ENCODE measurements at regions not wholly inside any gene's neighbourhood (a gene's known extent, or its start where the extent isn't known, plus 50 kb on each side); places are given as distances from the start of the nearest gene placed in this dataset.
"Not testable (repeated sequence)": the region's sequence is repeated elsewhere in the genome, so short reads cannot be mapped to it uniquely, and the experiment has no call there.

- H3K27ac Mint-ChIP-seq = no peak overlapping the region
- H3K4me3 Mint-ChIP-seq = no peak overlapping the region
- DNase-seq (no peak), ATAC-seq (no peak)
- POLR2A ChIA-PET = no interaction called here
- no peaks in the 10 kb centered on the region for H3K27me3 Mint-ChIP-seq
- no peaks in the 10 kb centered on the region for H3K4me1 Mint-ChIP-seq
- H3K36me3 Mint-ChIP-seq = no peaks in the 10 kb centered on the region
- H3K9me3 Mint-ChIP-seq = peaks cover 0 to 14% (median 5%) of the 10 kb centered on the region in 9 donors
Observed at GRCh38 chr18:43341014-43341413, 63.7 kb upstream of the SYT4 start.

- Mint-ChIP-seq H3K27me3 (no peaks in the 10 kb centered on the region), H3K36me3 (no peaks in the 10 kb centered on the region), H3K4me3 (no peak overlapping the region), H3K4me1 (no peaks in the 10 kb centered on the region), H3K27ac (no peak overlapping the region), H3K9me3 (peaks cover 0 to 8% (median 5%) of the 10 kb centered on the region in 9 donors)
- DNase-seq (no peak), ATAC-seq (no peak)
- POLR2A ChIA-PET = no interaction called here
Observed at GRCh38 chr18:43350176-43350575, 72.9 kb upstream of the SYT4 start.

GRCh38 chr18:43364535-43364934 is 87.2 kb upstream of the SYT4 start:
- Mint-ChIP-seq H3K27me3 (no peaks in the 10 kb centered on the region), H3K27ac (no peak overlapping the region), H3K4me1 (no peaks in the 10 kb centered on the region), H3K4me3 (no peak overlapping the region), H3K36me3 (no peaks in the 10 kb centered on the region), H3K9me3 (peaks cover 0 to 16% (median 3%) of the 10 kb centered on the region in 9 donors)
- POLR2A ChIA-PET = no interaction called here
- DNase-seq (no peak), ATAC-seq (no peak)

GRCh38 chr18:43367895-43368294 is 90.6 kb upstream of the SYT4 start:
- H3K4me1 Mint-ChIP-seq = no peaks in the 10 kb centered on the region
- H3K27ac Mint-ChIP-seq = no peak overlapping the region
- no peak overlapping the region for H3K4me3 Mint-ChIP-seq
- DNase-seq (no peak), ATAC-seq (no peak)
- no peaks in the 10 kb centered on the region for H3K27me3 Mint-ChIP-seq
- POLR2A ChIA-PET = no interaction called here
- H3K36me3 Mint-ChIP-seq = no peaks in the 10 kb centered on the region
- H3K9me3 Mint-ChIP-seq = peaks cover 0 to 10% (median 0%) of the 10 kb centered on the region in 9 donors

GRCh38 chr18:43369311-43369710 is 92.0 kb upstream of the SYT4 start:
- DNase-seq, H3K4me3 Mint-ChIP-seq, ATAC-seq, POLR2A ChIA-PET, H3K27ac Mint-ChIP-seq, H3K9me3 Mint-ChIP-seq, H3K4me1 Mint-ChIP-seq, H3K36me3 Mint-ChIP-seq, H3K27me3 Mint-ChIP-seq: not testable (repeated sequence)

- Mint-ChIP-seq H3K27me3 (peaks cover 0 to 2% (median 0%) of the 10 kb centered on the region in 5 donors), H3K36me3 (no peaks in the 10 kb centered on the region), H3K4me1 (no peaks in the 10 kb centered on the region), H3K27ac (no peak overlapping the region), H3K9me3 (peaks cover 0 to 3% (median 0%) of the 10 kb centered on the region in 9 donors), H3K4me3 (no peak overlapping the region)
- POLR2A ChIA-PET = no interaction called here
- DNase-seq (no peak), ATAC-seq (no peak)
Observed at GRCh38 chr18:43372773-43373172, 95.5 kb upstream of the SYT4 start.

GRCh38 chr18:43380104-43380672 is 102.9 kb upstream of the SYT4 start:
- H3K4me3 Mint-ChIP-seq = no peak overlapping the region
- no peak for DNase-seq
- H3K36me3 Mint-ChIP-seq = no peaks in the 10 kb centered on the region
- H3K27me3 Mint-ChIP-seq = peaks cover 0 to 2% (median 0%) of the 10 kb centered on the region in 5 donors
- POLR2A ChIA-PET = no interaction called here
- H3K27ac Mint-ChIP-seq = no peak overlapping the region
- H3K9me3 Mint-ChIP-seq = peaks cover 0 to 15% (median 3%) of the 10 kb centered on the region in 9 donors
- H3K4me1 Mint-ChIP-seq = no peaks in the 10 kb centered on the region
- no peak for ATAC-seq

- POLR2A ChIA-PET = no interaction called here
- ATAC-seq = no peak
- no peaks in the 10 kb centered on the region for H3K27me3 Mint-ChIP-seq
Observed at GRCh38 chr18:43382641-43383403, 105.5 kb upstream of the SYT4 start.

GRCh38 chr18:43389163-43389562 is 111.9 kb upstream of the SYT4 start:
- no peak for ATAC-seq
- Mint-ChIP-seq H3K27me3 (no peaks in the 10 kb centered on the region), H3K4me3 (no peak overlapping the region), H3K27ac (no peak overlapping the region), H3K36me3 (no peaks in the 10 kb centered on the region), H3K4me1 (no peaks in the 10 kb centered on the region), H3K9me3 (peaks cover 0 to 6% (median 0%) of the 10 kb centered on the region in 9 donors)
- POLR2A ChIA-PET = no interaction called here
- DNase-seq = no peak

More at GRCh38 chr18:43382641-43383403, 105.5 kb upstream of the SYT4 start:
- no peak for DNase-seq
- no peak overlapping the region for H3K4me3 Mint-ChIP-seq
- peaks cover 0 to 15% (median 0%) of the 10 kb centered on the region in 9 donors for H3K9me3 Mint-ChIP-seq
- H3K36me3 Mint-ChIP-seq = no peaks in the 10 kb centered on the region
- H3K27ac Mint-ChIP-seq = no peak overlapping the region
- H3K4me1 Mint-ChIP-seq = no peaks in the 10 kb centered on the region

GRCh38 chr18:43392168-43392567 is 114.9 kb upstream of the SYT4 start:
- Mint-ChIP-seq H3K27me3 (no peaks in the 10 kb centered on the region), H3K4me1 (no peaks in the 10 kb centered on the region), H3K4me3 (no peak overlapping the region), H3K9me3 (peaks cover 0 to 5% (median 0%) of the 10 kb centered on the region in 9 donors), H3K36me3 (no peaks in the 10 kb centered on the region), H3K27ac (no peak overlapping the region)
- no peak for ATAC-seq
- DNase-seq = no peak
- POLR2A ChIA-PET = no interaction called here

- POLR2A ChIA-PET = no interaction called here
- Mint-ChIP-seq H3K9me3 (peaks cover 0 to 5% (median under 1%) of the 10 kb centered on the region in 9 donors), H3K4me1 (no peaks in the 10 kb centered on the region), H3K27ac (no peak overlapping the region), H3K4me3 (no peak overlapping the region), H3K36me3 (no peaks in the 10 kb centered on the region), H3K27me3 (no peaks in the 10 kb centered on the region)
- ATAC-seq (no peak), DNase-seq (no peak)
Observed at GRCh38 chr18:43393174-43393573, 115.9 kb upstream of the SYT4 start.

- no peaks in the 10 kb centered on the region for H3K36me3 Mint-ChIP-seq
- H3K4me1 Mint-ChIP-seq = no peaks in the 10 kb centered on the region
- peaks cover 0 to 12% (median 4%) of the 10 kb centered on the region in 9 donors for H3K9me3 Mint-ChIP-seq
- no peaks in the 10 kb centered on the region for H3K27me3 Mint-ChIP-seq
- ATAC-seq = no peak
- no peak for DNase-seq
- POLR2A ChIA-PET = no interaction called here
- H3K4me3 Mint-ChIP-seq = no peak overlapping the region
- no peak overlapping the region for H3K27ac Mint-ChIP-seq
Observed at GRCh38 chr18:43396266-43396665, 119.0 kb upstream of the SYT4 start.

- POLR2A ChIA-PET = no interaction called here
- H3K27me3 Mint-ChIP-seq = no peaks in the 10 kb centered on the region
- no peaks in the 10 kb centered on the region for H3K4me1 Mint-ChIP-seq
- ATAC-seq (no peak), DNase-seq (no peak)
- H3K9me3 Mint-ChIP-seq = peaks cover 0 to 16% (median 5%) of the 10 kb centered on the region in 9 donors
- H3K4me3 Mint-ChIP-seq = no peak overlapping the region
- no peak overlapping the region for H3K27ac Mint-ChIP-seq
- no peaks in the 10 kb centered on the region for H3K36me3 Mint-ChIP-seq
Observed at GRCh38 chr18:43398601-43399000, 121.3 kb upstream of the SYT4 start.

GRCh38 chr18:43405097-43405496 is 127.8 kb upstream of the SYT4 start:
- Mint-ChIP-seq H3K36me3 (no peaks in the 10 kb centered on the region), H3K27ac (no peak overlapping the region), H3K4me1 (no peaks in the 10 kb centered on the region), H3K9me3 (peaks cover 0 to 22% (median 5%) of the 10 kb centered on the region in 9 donors), H3K27me3 (no peaks in the 10 kb centered on the region), H3K4me3 (no peak overlapping the region)
- no peak for DNase-seq
- POLR2A ChIA-PET = no interaction called here
- ATAC-seq = no peak
